GM12873 (cell line): ENCODE measurements at regions not wholly inside any gene's neighbourhood (a gene's known extent, or its start where the extent isn't known, plus 50 kb on each side); places are given as distances from the start of the nearest gene placed in this dataset.

Experiments
- TF ChIP-seq, protein P1 (sequence below): IDR thresholded peaks from 2 replicates; pipeline ENCODE4 v1.5.1; 2012; ENCODE audit warnings: low read depth, mild to moderate bottlenecking, moderate library complexity, low read length, control low read depth; ENCODE audit not compliant: insufficient read depth; ENCODE audit errors: missing control alignments

DNA sequence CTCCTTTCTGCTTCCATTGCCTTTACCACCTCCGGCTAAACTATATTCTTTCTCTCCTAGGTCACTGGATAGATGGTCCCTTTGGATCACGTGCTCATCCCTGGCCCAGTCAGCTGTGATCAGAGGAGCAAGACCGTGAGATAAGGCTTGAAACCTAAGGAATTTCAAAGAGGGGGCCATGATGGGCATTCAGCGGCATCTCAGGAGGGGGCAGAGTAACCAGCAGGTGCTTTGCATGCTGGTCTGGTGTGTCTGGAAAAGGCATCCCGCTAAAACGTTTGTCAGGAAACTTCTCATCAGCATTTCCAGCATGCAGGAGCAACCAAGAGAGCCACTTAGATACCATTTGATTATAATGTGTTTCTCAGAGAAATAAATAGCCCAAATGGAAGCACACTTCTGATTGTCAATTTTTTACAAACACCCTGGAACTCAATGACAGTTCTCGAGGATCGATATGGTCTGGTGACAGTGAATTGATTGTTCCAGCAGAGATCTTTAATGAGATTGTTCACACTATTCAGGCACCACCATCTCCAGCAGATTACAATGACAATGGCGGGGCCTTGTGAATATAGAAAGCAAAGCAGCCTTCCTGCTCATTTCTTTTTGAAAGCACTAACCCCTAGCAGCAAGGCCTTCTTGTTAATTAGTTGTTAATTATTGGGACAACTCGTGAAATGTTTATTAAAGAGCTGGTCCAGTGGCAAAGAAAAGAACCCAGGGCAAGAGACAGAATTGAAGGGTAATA is 327.1 kb downstream of the PTTG2 start:
- TF ChIP-seq, protein P1, sequence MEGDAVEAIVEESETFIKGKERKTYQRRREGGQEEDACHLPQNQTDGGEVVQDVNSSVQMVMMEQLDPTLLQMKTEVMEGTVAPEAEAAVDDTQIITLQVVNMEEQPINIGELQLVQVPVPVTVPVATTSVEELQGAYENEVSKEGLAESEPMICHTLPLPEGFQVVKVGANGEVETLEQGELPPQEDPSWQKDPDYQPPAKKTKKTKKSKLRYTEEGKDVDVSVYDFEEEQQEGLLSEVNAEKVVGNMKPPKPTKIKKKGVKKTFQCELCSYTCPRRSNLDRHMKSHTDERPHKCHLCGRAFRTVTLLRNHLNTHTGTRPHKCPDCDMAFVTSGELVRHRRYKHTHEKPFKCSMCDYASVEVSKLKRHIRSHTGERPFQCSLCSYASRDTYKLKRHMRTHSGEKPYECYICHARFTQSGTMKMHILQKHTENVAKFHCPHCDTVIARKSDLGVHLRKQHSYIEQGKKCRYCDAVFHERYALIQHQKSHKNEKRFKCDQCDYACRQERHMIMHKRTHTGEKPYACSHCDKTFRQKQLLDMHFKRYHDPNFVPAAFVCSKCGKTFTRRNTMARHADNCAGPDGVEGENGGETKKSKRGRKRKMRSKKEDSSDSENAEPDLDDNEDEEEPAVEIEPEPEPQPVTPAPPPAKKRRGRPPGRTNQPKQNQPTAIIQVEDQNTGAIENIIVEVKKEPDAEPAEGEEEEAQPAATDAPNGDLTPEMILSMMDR, result no peak

DNA sequence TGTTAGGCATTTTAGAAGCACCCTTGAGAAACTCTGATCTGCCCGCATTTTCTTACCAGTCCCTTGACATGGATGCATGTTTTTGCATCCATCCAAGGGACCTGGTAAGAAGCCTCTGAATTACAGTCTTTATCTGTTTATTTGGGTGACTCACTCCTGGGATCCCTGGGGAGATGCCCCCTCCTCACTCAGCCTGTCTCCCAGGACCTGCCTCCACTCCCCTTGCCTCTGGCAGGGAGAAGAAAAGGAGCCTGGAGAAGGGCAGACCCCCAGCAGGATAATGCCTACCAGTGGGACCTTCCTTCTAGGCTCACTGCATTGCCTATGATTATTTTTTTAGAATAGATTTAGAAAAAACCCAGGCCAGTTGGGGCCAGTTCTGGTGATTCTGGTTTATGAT is 329.4 kb downstream of the PTTG2 start:
- TF ChIP-seq, protein P1, result no peak

DNA sequence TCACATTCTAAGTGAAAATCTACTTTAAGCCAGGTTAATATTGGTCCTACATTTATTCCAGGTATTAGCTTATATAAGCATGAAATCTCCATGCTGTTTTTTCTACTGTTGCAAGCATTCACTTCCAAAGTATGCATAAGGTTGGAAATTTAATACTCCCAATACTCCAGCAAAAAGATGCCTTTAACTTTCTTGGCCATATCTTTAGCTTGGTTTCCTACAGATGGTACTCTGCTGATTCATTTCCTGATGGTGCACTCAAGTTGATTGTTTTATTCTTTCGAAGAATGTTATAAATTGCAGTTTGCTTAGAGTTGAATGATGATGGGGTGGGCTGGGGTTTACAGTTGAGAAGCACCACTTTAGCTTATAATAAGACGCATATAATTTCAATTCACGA is 330.2 kb downstream of the PTTG2 start:
- TF ChIP-seq, protein P1, result no peak

DNA sequence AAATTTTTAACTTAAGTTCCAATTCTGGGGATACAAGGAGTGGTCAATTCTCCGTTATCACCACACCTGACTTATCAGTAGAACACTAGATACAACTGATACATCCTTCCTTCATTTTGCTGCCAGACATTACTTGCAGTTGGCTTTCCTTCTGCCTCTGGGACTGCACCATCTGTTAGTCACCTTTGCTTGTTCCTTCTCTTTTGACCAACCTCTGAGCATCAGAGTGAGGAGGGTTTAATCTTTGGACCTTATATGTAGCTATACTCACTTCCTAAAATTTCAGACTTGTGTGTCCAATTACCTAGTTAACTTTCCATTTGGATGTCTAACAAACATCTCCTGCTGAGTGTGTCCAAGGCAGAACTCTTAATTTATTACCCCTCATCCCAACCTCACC is 330.7 kb downstream of the PTTG2 start:
- TF ChIP-seq, protein P1, result no peak

DNA sequence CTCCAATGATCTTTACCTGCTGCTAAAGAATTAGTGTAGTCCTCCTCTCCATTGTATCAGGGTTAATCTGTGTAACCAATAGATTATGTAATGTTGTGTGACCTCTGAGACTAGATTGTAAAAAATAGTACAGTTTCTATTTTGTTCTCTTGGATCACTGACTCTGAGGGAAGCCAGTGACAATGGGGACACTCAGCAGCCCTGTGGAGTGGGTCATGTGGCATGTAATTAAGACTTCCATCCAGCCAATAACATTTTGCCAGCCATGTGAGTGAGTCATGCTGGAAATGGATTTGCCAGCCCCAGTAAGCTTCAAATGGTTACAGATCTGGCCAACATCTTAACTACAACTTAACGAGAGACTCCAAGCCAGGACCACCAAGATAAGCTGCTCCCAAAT is 332.3 kb downstream of the PTTG2 start:
- TF ChIP-seq, protein P1, result no peak

DNA sequence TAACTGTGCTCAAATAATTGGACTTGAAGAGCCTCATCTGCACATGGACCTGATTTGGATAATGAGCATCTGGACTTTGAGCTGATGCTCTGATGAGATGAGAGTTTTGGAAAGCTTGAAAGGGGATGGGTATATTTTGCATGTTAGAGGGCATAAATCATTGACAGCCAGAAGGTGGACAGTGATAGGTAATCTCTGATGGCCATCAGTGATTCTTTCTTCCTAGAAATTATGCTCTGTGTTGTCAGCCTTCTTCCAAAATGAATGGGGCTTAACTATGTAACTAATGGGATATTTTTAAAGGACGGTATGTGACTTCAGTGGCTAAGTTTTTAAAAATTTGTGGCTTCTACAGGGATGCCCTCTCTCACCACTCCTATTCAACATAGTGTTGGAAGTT is 334.0 kb downstream of the PTTG2 start:
- TF ChIP-seq, protein P1, result no peak

DNA sequence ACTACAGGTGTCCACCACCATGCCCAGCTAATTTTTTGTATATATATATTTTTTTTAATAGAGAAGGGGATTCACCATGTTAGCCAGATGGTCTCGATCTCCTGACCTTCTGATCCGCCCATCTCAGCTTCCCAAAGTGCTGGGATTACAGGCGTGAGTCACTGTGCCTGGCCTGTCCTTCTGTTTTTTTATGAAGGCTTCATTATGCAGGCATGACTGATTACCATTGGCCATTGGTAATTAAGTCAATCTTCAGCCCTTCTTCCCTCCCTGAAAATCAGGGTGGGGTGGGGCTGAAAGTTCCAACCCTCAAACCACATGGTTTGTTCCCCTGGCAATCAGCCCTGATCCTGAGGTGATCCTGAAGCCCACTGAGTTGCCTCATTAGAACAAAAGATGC is 336.9 kb downstream of the PTTG2 start:
- TF ChIP-seq, protein P1, result no peak
